SK-N-SH treated with all-trans-retinoic acid at 6 μM for 48 hours (cell line): ENCODE measurements at regions not wholly inside any gene's neighbourhood (a gene's known extent, or its start where the extent isn't known, plus 50 kb on each side); places are given as distances from the start of the nearest gene placed in this dataset.

Source experiments
- ATAC-seq: fragments of 200-7000 bp; cut with Tn5 transposase; 3 replicates; pipeline ENCODE4 v1.9.1; 2020; ENCODE audit warnings: mild to moderate bottlenecking, moderate library complexity
- ARNTL ChIP-seq: fragments of 450-650 bp; formaldehyde crosslinking; IDR thresholded peaks from 2 replicates; pipeline ENCODE4 v1.5.0; 2020; ENCODE audit warnings: low read depth, mild to moderate bottlenecking, moderate library complexity, borderline replicate concordance
- BACH2 ChIP-seq: fragments of 250-450 bp; sonication (Bioruptor Pico); IDR thresholded peaks from 2 replicates; pipeline ENCODE4 v1.9.0; 2021; ENCODE audit warnings: mild to moderate bottlenecking, borderline replicate concordance
- CSDC2 ChIP-seq: fragments of 250-450 bp; sonication (Bioruptor Pico); IDR thresholded peaks from 2 replicates; pipeline ENCODE4 v1.5.0; 2020; ENCODE audit warnings: mild to moderate bottlenecking, moderate library complexity
- ESRRG ChIP-seq: fragments of 250-450 bp; sonication (Bioruptor Pico); IDR thresholded peaks from 2 replicates; pipeline ENCODE4 v1.6.1; 2021; ENCODE audit warnings: mild to moderate bottlenecking
- GLIS3 ChIP-seq: fragments of 250-450 bp; sonication (Bioruptor Pico); IDR thresholded peaks from 2 replicates; pipeline ENCODE4 v1.5.0; 2020; ENCODE audit warnings: mild to moderate bottlenecking, moderate library complexity
- ISL1 ChIP-seq: fragments of 250-450 bp; sonication (Bioruptor Pico); IDR thresholded peaks from 2 replicates; pipeline ENCODE4 v2.1.2; 2022; ENCODE audit warnings: mild to moderate bottlenecking, moderate library complexity
- OSR1 ChIP-seq: fragments of 250-450 bp; sonication (Bioruptor Pico); IDR thresholded peaks from 2 replicates; pipeline ENCODE4 v1.8.0; 2022; ENCODE audit warnings: moderate library complexity, mild to moderate bottlenecking, inconsistent platforms
- PATZ1 ChIP-seq: fragments of 250-450 bp; sonication (Bioruptor Pico); IDR thresholded peaks from 2 replicates; pipeline ENCODE4 v1.8.0; 2020; ENCODE audit warnings: mild to moderate bottlenecking, moderate library complexity, borderline replicate concordance
- PPARA ChIP-seq: fragments of 250-450 bp; sonication (Bioruptor Pico); IDR thresholded peaks from 2 replicates; pipeline ENCODE4 v1.5.0; 2020; ENCODE audit warnings: mild to moderate bottlenecking, borderline replicate concordance
- RARB ChIP-seq: fragments of 250-450 bp; sonication (Bioruptor Pico); IDR thresholded peaks from 2 replicates; pipeline ENCODE4 v1.8.0; 2021; ENCODE audit warnings: mild to moderate bottlenecking, moderate library complexity
- SNAI2 ChIP-seq: fragments of 250-450 bp; sonication (Bioruptor Pico); IDR thresholded peaks from 2 replicates; pipeline ENCODE4 v1.5.0; 2020; ENCODE audit warnings: mild to moderate bottlenecking, moderate library complexity
- TCF4 ChIP-seq: fragments of 250-450 bp; sonication (Bioruptor Pico); IDR thresholded peaks from 2 replicates; pipeline ENCODE4 v1.8.0; 2021; ENCODE audit warnings: mild to moderate bottlenecking, moderate library complexity, borderline replicate concordance
- TOX ChIP-seq: fragments of 250-450 bp; sonication (Bioruptor Pico); IDR thresholded peaks from 2 replicates; pipeline ENCODE4 v1.8.0; 2021; ENCODE audit warnings: mild to moderate bottlenecking, moderate library complexity, borderline replicate concordance
- ZC3H10 ChIP-seq: fragments of 250-450 bp; sonication (Bioruptor Pico); IDR thresholded peaks from 2 replicates; pipeline ENCODE4 v1.5.1; 2021; ENCODE audit warnings: mild to moderate bottlenecking, moderate library complexity
- ZFP3 ChIP-seq: fragments of 250-450 bp; sonication (Bioruptor Pico); IDR thresholded peaks from 2 replicates; pipeline ENCODE4 v1.5.0; 2020; ENCODE audit warnings: mild to moderate bottlenecking, moderate library complexity
- ZFP30 ChIP-seq: fragments of 450-650 bp; formaldehyde crosslinking; IDR thresholded peaks from 2 replicates; pipeline ENCODE4 v1.5.0; 2022; ENCODE audit warnings: mild to moderate bottlenecking, moderate library complexity
- TF ChIP-seq, protein P1 (sequence below): fragments of 250-450 bp; sonication (Bioruptor Pico); IDR thresholded peaks from 2 replicates; pipeline ENCODE4 v1.5.0; 2020; ENCODE audit warnings: mild to moderate bottlenecking, moderate library complexity
- TF ChIP-seq, protein P2 (sequence below): fragments of 250-450 bp; sonication (Bioruptor Pico); IDR thresholded peaks from 2 replicates; pipeline ENCODE4 v1.5.1; 2021; ENCODE audit warnings: mild to moderate bottlenecking, moderate library complexity
- TF ChIP-seq, protein P3 (sequence below): fragments of 250-450 bp; sonication (Bioruptor Pico); IDR thresholded peaks from 2 replicates; pipeline ENCODE4 v1.5.1; 2020; ENCODE audit warnings: low read depth, mild to moderate bottlenecking, moderate library complexity
- TF ChIP-seq, protein P4 (sequence below): fragments of 250-450 bp; sonication (Bioruptor Pico); IDR thresholded peaks from 2 replicates; pipeline ENCODE4 v1.8.0; 2021; ENCODE audit warnings: low read depth, mild to moderate bottlenecking, moderate library complexity, borderline replicate concordance

DNA sequence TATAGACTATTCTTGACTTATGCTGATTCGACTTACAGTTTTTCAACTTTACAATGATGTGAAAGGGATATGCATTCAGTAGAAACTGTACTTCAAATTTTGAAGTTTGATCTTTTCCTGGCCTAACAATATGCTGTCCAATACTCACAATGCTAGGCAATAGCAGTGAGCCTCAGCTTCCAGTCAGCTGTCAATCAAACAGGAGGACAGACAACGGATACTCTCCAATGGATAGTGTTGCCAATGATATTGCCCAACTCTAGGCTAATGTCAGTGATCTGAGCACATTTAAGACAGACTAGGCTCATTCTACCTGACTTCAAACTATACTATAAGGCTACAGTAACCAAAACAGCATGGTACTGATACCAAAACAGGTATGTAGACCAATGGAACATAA lies 55.0 kb upstream of the ZNF280D start:
- no peak for ATAC-seq
- TF ChIP-seq SNAI2 (no peak), GLIS3 (CRISPR knock-in tag) (no peak), TCF4 (CRISPR knock-in tag) (no peak), TOX (CRISPR knock-in tag) (no peak), ESRRG (no peak), PPARA (CRISPR knock-in tag) (no peak), PATZ1 (CRISPR knock-in tag) (no peak), ARNTL (CRISPR knock-in tag) (no peak), ZFP3 (CRISPR knock-in tag) (no peak), BACH2 (CRISPR knock-in tag) (no peak), ZC3H10 (CRISPR knock-in tag) (no peak), OSR1 (CRISPR knock-in tag) (no peak), RARB (no peak), ISL1 (no peak), CSDC2 (no peak), ZFP30 (CRISPR knock-in tag) (no peak)
- TF ChIP-seq, protein P1, sequence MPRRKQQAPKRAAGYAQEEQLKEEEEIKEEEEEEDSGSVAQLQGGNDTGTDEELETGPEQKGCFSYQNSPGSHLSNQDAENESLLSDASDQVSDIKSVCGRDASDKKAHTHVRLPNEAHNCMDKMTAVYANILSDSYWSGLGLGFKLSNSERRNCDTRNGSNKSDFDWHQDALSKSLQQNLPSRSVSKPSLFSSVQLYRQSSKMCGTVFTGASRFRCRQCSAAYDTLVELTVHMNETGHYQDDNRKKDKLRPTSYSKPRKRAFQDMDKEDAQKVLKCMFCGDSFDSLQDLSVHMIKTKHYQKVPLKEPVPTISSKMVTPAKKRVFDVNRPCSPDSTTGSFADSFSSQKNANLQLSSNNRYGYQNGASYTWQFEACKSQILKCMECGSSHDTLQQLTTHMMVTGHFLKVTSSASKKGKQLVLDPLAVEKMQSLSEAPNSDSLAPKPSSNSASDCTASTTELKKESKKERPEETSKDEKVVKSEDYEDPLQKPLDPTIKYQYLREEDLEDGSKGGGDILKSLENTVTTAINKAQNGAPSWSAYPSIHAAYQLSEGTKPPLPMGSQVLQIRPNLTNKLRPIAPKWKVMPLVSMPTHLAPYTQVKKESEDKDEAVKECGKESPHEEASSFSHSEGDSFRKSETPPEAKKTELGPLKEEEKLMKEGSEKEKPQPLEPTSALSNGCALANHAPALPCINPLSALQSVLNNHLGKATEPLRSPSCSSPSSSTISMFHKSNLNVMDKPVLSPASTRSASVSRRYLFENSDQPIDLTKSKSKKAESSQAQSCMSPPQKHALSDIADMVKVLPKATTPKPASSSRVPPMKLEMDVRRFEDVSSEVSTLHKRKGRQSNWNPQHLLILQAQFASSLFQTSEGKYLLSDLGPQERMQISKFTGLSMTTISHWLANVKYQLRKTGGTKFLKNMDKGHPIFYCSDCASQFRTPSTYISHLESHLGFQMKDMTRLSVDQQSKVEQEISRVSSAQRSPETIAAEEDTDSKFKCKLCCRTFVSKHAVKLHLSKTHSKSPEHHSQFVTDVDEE (CRISPR knock-in tag), result no peak
- TF ChIP-seq, protein P2, sequence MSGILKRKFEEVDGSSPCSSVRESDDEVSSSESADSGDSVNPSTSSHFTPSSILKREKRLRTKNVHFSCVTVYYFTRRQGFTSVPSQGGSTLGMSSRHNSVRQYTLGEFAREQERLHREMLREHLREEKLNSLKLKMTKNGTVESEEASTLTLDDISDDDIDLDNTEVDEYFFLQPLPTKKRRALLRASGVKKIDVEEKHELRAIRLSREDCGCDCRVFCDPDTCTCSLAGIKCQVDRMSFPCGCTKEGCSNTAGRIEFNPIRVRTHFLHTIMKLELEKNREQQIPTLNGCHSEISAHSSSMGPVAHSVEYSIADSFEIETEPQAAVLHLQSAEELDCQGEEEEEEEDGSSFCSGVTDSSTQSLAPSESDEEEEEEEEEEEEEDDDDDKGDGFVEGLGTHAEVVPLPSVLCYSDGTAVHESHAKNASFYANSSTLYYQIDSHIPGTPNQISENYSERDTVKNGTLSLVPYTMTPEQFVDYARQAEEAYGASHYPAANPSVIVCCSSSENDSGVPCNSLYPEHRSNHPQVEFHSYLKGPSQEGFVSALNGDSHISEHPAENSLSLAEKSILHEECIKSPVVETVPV (CRISPR knock-in tag), result no peak
- TF ChIP-seq, protein P3, sequence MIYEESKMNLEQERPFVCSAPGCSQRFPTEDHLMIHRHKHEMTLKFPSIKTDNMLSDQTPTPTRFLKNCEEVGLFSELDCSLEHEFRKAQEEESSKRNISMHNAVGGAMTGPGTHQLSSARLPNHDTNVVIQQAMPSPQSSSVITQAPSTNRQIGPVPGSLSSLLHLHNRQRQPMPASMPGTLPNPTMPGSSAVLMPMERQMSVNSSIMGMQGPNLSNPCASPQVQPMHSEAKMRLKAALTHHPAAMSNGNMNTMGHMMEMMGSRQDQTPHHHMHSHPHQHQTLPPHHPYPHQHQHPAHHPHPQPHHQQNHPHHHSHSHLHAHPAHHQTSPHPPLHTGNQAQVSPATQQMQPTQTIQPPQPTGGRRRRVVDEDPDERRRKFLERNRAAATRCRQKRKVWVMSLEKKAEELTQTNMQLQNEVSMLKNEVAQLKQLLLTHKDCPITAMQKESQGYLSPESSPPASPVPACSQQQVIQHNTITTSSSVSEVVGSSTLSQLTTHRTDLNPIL (CRISPR knock-in tag), result no peak
- TF ChIP-seq, protein P4, sequence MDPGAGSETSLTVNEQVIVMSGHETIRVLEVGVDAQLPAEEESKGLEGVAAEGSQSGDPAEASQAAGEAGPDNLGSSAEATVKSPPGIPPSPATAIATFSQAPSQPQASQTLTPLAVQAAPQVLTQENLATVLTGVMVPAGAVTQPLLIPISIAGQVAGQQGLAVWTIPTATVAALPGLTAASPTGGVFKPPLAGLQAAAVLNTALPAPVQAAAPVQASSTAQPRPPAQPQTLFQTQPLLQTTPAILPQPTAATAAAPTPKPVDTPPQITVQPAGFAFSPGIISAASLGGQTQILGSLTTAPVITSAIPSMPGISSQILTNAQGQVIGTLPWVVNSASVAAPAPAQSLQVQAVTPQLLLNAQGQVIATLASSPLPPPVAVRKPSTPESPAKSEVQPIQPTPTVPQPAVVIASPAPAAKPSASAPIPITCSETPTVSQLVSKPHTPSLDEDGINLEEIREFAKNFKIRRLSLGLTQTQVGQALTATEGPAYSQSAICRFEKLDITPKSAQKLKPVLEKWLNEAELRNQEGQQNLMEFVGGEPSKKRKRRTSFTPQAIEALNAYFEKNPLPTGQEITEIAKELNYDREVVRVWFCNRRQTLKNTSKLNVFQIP, result no peak

- TF ChIP-seq PPARA (CRISPR knock-in tag), result no peak
- TF ChIP-seq CSDC2, result no peak
- TF ChIP-seq ARNTL (CRISPR knock-in tag), result no peak
- no peak for TF ChIP-seq GLIS3 (CRISPR knock-in tag)
- TF ChIP-seq ZC3H10 (CRISPR knock-in tag), result no peak
- TF ChIP-seq TCF4 (CRISPR knock-in tag), result no peak
- no peak for TF ChIP-seq PATZ1 (CRISPR knock-in tag)
- no peak for TF ChIP-seq OSR1 (CRISPR knock-in tag)
- ATAC-seq, result no peak
Measured at GRCh38 chr15:56786966-56787365, 53.7 kb upstream of the ZNF280D start.
